AG04450 (cell line): ENCODE measurements at regions not wholly inside any gene's neighbourhood (a gene's known extent, or its start where the extent isn't known, plus 50 kb on each side); places are given as distances from the start of the nearest gene placed in this dataset.

ENCODE experiments used
- CTCF ChIA-PET: fragments of 300-600, 350-600 bp; formaldehyde crosslinking; extraction: SDS; loops from one replicate; lab custom pipeline; 2022; ENCODE audit warnings: antibody characterized with exemption, inconsistent platforms; lab: Charles Lee
- POLR2A ChIA-PET: fragments of 350-600 bp; formaldehyde crosslinking; extraction: SDS; loops from one replicate; lab custom pipeline; 2021; ENCODE audit warnings: antibody characterized with exemption, inconsistent platforms; lab: Yijun Ruan, JAX
- DNase-seq: peaks from one replicate; pipeline ENCODE4 v3.0.0-alpha.2; 2011; ENCODE audit warnings: low read depth, low spot score
- H3K27ac ChIP-seq: one replicate; pipeline ENCODE4 v1.5.1; 2012; ENCODE audit warnings: low read depth, low read length, control low read depth
- H3K27me3 ChIP-seq: one replicate; pipeline ENCODE4 v1.6.0; 2012; ENCODE audit warnings: low read length; ENCODE audit not compliant: control insufficient read depth, insufficient read depth
- H3K4me3 ChIP-seq: 2 replicates; pipeline ENCODE4 v1.5.1; 2011; ENCODE audit warnings: mild to moderate bottlenecking, low read depth, low read length, control low read depth
- H3K9me3 ChIP-seq: 2 replicates; pipeline ENCODE4 v1.5.1; 2012; ENCODE audit warnings: low read length; ENCODE audit not compliant: control insufficient read depth, insufficient read depth
- CTCF ChIP-seq: IDR thresholded peaks from 2 replicates; pipeline ENCODE4 v1.5.1; 2011; ENCODE audit warnings: low read depth, low read length, control low read depth, inconsistent platforms

GRCh38 chr18:40534723-40535122 is 1420.3 kb upstream of the PIK3C3 start:
- Histone ChIP-seq H3K4me3 (no peak overlapping the region), H3K9me3 (no peaks in the 10 kb centered on the region), H3K27ac (no peak overlapping the region), H3K27me3 (no peaks in the 10 kb centered on the region)
- TF ChIP-seq CTCF = no peak
- ChIA-PET CTCF (interaction anchor here (0.6 to 1.4 kb wide), 2 partner anchors 11 to 19 kb away, joined by 3 read pairs; no protein-coding TSS in a partner anchor), POLR2A (no interaction called here)
- no peak for DNase-seq

GRCh38 chr18:40532046-40532445 is 1423.0 kb upstream of the PIK3C3 start:
- H3K9me3 ChIP-seq = no peaks in the 10 kb centered on the region
- H3K27ac ChIP-seq = no peak overlapping the region
- no peak for DNase-seq
- H3K4me3 ChIP-seq = no peak overlapping the region
- H3K27me3 ChIP-seq = no peaks in the 10 kb centered on the region
- no peak for TF ChIP-seq CTCF
- POLR2A ChIA-PET = no interaction called here
- CTCF ChIA-PET = interaction anchor here (0.8 kb wide), 1 partner anchor 33 kb away, joined by 3 read pairs; no protein-coding TSS in a partner anchor

- ChIA-PET CTCF (interaction anchor here (0.8 kb wide), 1 partner anchor 34 kb away, joined by 3 read pairs; no protein-coding TSS in a partner anchor), POLR2A (no interaction called here)
- DNase-seq = no peak
- no peaks in the 10 kb centered on the region for H3K9me3 ChIP-seq
- no peak for TF ChIP-seq CTCF
- no peak overlapping the region for H3K4me3 ChIP-seq
- no peaks in the 10 kb centered on the region for H3K27me3 ChIP-seq
- H3K27ac ChIP-seq = no peak overlapping the region
Observed at GRCh38 chr18:40531051-40531450, 1424.0 kb upstream of the PIK3C3 start.

- no peaks in the 10 kb centered on the region for H3K27me3 ChIP-seq
- no peak for TF ChIP-seq CTCF
- ChIA-PET CTCF (interaction anchor here (0.6 kb wide), 1 partner anchor 806 kb away, joined by 4 read pairs; no protein-coding TSS in a partner anchor), POLR2A (no interaction called here)
- H3K27ac ChIP-seq = no peak overlapping the region
- no peak for DNase-seq
- no peak overlapping the region for H3K4me3 ChIP-seq
- H3K9me3 ChIP-seq = no peaks in the 10 kb centered on the region
Observed at GRCh38 chr18:40529478-40529877, 1425.6 kb upstream of the PIK3C3 start.

- CTCF ChIA-PET = no interaction called here
- Histone ChIP-seq H3K27ac (no peak overlapping the region), H3K9me3 (no peaks in the 10 kb centered on the region), H3K4me3 (no peak overlapping the region), H3K27me3 (no peaks in the 10 kb centered on the region)
- no peak for DNase-seq
- POLR2A ChIA-PET = no interaction called here
- no peak for TF ChIP-seq CTCF
Observed at GRCh38 chr18:40524881-40525280, 1430.2 kb upstream of the PIK3C3 start.
